IMR-90 (cell line): ENCODE measurements at regions not wholly inside any gene's neighbourhood (a gene's known extent, or its start where the extent isn't known, plus 50 kb on each side); places are given as distances from the start of the nearest gene placed in this dataset.

ENCODE experiments used
- ATAC-seq: fragments of 200-7000 bp; cut with Tn5 transposase; 2 replicates; pipeline ENCODE4 v1.9.1; 2020; ENCODE audit warnings: low read depth, mild to moderate bottlenecking, moderate library complexity
- BruUV-seq: library from RNA; stranded (reverse); fragments of 400-500 nt; replicated peaks from 2 replicates; lab custom pipeline; 2021; lab: Mats Ljungman, UMichigan
- CTCF ChIA-PET: fragments of 300-600 bp; formaldehyde crosslinking; extraction: SDS; loops from one replicate; lab custom pipeline; 2021; ENCODE audit warnings: antibody characterized with exemption; lab: Yijun Ruan, JAX
- POLR2A ChIA-PET: fragments of 300-600 bp; sonication (Branson Sonifier 250); formaldehyde crosslinking; loops from one replicate; lab custom pipeline; 2022; ENCODE audit warnings: antibody characterized with exemption; ENCODE audit not compliant: unreplicated experiment; lab: Charles Lee
- DNase-seq: peaks from one replicate; pipeline ENCODE4 v3.0.0; 2013
- H2AFZ ChIP-seq: replicated peaks from 2 replicates; pipeline ENCODE3; 2013; ENCODE audit warnings: low read length, mild to moderate bottlenecking; ENCODE audit not compliant: poor library complexity
- H2AK5ac ChIP-seq: 2 replicates; pipeline ENCODE4 v1.6.1; 2013; ENCODE audit warnings: low read depth, low read length, inconsistent platforms
- H2AK9ac ChIP-seq: replicated peaks from 2 replicates; pipeline ENCODE3; 2013; ENCODE audit warnings: mild to moderate bottlenecking, low read depth, low read length, moderate library complexity; ENCODE audit not compliant: poor library complexity
- H2BK120ac ChIP-seq: 2 replicates; pipeline ENCODE4 v1.6.1; 2013; ENCODE audit warnings: low read depth, low read length, inconsistent platforms
- H2BK15ac ChIP-seq: 3 replicates; pipeline ENCODE4 v1.6.1; 2013; ENCODE audit warnings: low read depth, low read length, inconsistent platforms
- H2BK20ac ChIP-seq: 2 replicates; pipeline ENCODE4 v1.6.1; 2013; ENCODE audit warnings: low read depth, mild to moderate bottlenecking, inconsistent platforms, low read length, moderate library complexity
- H2BK5ac ChIP-seq: 2 replicates; pipeline ENCODE4 v1.6.1; 2013; ENCODE audit warnings: mild to moderate bottlenecking, low read depth, low read length, inconsistent platforms; ENCODE audit not compliant: poor library complexity, severe bottlenecking
- H3K14ac ChIP-seq: replicated peaks from 2 replicates; pipeline ENCODE4 v1.6.1; 2013; ENCODE audit warnings: low read depth, low read length, inconsistent platforms
- H3K18ac ChIP-seq: 2 replicates; pipeline ENCODE4 v1.6.1; 2013; ENCODE audit warnings: low read depth, low read length, control low read depth
- H3K23ac ChIP-seq: 2 replicates; pipeline ENCODE4 v1.6.1; 2013; ENCODE audit warnings: low read depth, low read length, inconsistent platforms
- H3K27ac ChIP-seq: 2 replicates; pipeline ENCODE4 v1.5.1; 2013; ENCODE audit warnings: mild to moderate bottlenecking, control low read depth, low read length; ENCODE audit not compliant: insufficient read depth
- H3K27me3 ChIP-seq: 2 replicates; pipeline ENCODE4 v1.6.1; 2013; ENCODE audit warnings: low read length; ENCODE audit not compliant: control insufficient read depth, insufficient read depth
- H3K36me3 ChIP-seq: 2 replicates; pipeline ENCODE4 v1.6.1; 2013; ENCODE audit warnings: low read length, mixed read lengths; ENCODE audit not compliant: control insufficient read depth, insufficient read depth
- H3K4ac ChIP-seq: 2 replicates; pipeline ENCODE4 v1.6.1; 2013; ENCODE audit warnings: low read depth, low read length, inconsistent platforms
- H3K4me1 ChIP-seq: 2 replicates; pipeline ENCODE4 v1.6.1; 2013; ENCODE audit warnings: low read length, mixed read lengths; ENCODE audit not compliant: control insufficient read depth, insufficient read depth
- H3K4me2 ChIP-seq: 2 replicates; pipeline ENCODE4 v1.6.1; 2013; ENCODE audit warnings: low read depth, mild to moderate bottlenecking, control low read depth, low read length, moderate library complexity
- H3K4me3 ChIP-seq: 2 replicates; pipeline ENCODE4 v1.5.1; 2013; ENCODE audit warnings: low read depth, mild to moderate bottlenecking, control low read depth, low read length, moderate library complexity; ENCODE audit not compliant: insufficient read depth
- H3K56ac ChIP-seq: 2 replicates; pipeline ENCODE4 v1.6.1; 2013; ENCODE audit warnings: low read length, inconsistent platforms; ENCODE audit not compliant: insufficient read depth; ENCODE audit errors: extremely low read depth
- H3K79me1 ChIP-seq, 2 experiments: 2 replicates each; pipeline ENCODE4 v1.6.1; 2013; ENCODE audit warnings: low read length in 2 of 2, inconsistent platforms in 1 of 2, low read depth in 1 of 2
- H3K9ac ChIP-seq: 2 replicates; pipeline ENCODE4 v1.6.1; 2013; ENCODE audit warnings: low read depth, low read length, control low read depth
- H3K9me1 ChIP-seq: 2 replicates; pipeline ENCODE4 v1.6.1; 2013; ENCODE audit warnings: low read length, inconsistent platforms; ENCODE audit not compliant: insufficient read depth
- H3K9me3 ChIP-seq: 2 replicates; pipeline ENCODE4 v1.6.1; 2013; ENCODE audit warnings: low read length; ENCODE audit not compliant: control insufficient read depth, insufficient read depth
- H4K20me1 ChIP-seq: 2 replicates; pipeline ENCODE4 v1.6.1; 2013; ENCODE audit warnings: low read length, inconsistent platforms; ENCODE audit not compliant: insufficient read depth
- H4K5ac ChIP-seq: 2 replicates; pipeline ENCODE4 v1.6.1; 2013; ENCODE audit warnings: mild to moderate bottlenecking, low read depth, low read length, control low read depth
- H4K8ac ChIP-seq, 2 experiments: 2 replicates each; pipeline ENCODE4 v1.6.1; 2013; ENCODE audit warnings: low read depth in 2 of 2, low read length in 2 of 2, control low read depth in 1 of 2, inconsistent platforms in 1 of 2
- H4K91ac ChIP-seq: 2 replicates; pipeline ENCODE4 v1.6.1; 2013; ENCODE audit warnings: low read depth, low read length, inconsistent platforms; ENCODE audit not compliant: insufficient read depth
- BHLHE40 ChIP-seq: fragments of 150-350 bp; IDR thresholded peaks from 2 replicates; pipeline ENCODE4 v1.6.1; 2016; ENCODE audit warnings: mild to moderate bottlenecking, low read depth, low read length
- CEBPB ChIP-seq: IDR thresholded peaks from 2 replicates; pipeline ENCODE4 v1.6.1; 2012; ENCODE audit warnings: low read depth, low read length, improper control_type of control experiment
- CHD1 ChIP-seq: IDR thresholded peaks from 2 replicates; pipeline ENCODE4 v1.6.1; 2012; ENCODE audit warnings: low read depth, low read length, improper control_type of control experiment
- FOS ChIP-seq: fragments of 150-350 bp; IDR thresholded peaks from 2 replicates; pipeline ENCODE4 v1.6.1; 2016; ENCODE audit warnings: low read depth, low read length
- MAFK ChIP-seq: IDR thresholded peaks from 2 replicates; pipeline ENCODE4 v1.6.1; 2012; ENCODE audit warnings: low read depth, low read length, improper control_type of control experiment
- MAZ ChIP-seq: IDR thresholded peaks from 2 replicates; pipeline ENCODE4 v1.6.1; 2012; ENCODE audit warnings: low read depth, mild to moderate bottlenecking, low read length, improper control_type of control experiment, moderate library complexity, borderline replicate concordance
- MXI1 ChIP-seq: IDR thresholded peaks from 2 replicates; pipeline ENCODE4 v1.6.1; 2012; ENCODE audit warnings: low read depth, mild to moderate bottlenecking, low read length, moderate library complexity, borderline replicate concordance
- NFE2L2 ChIP-seq: fragments of 150-350 bp; IDR thresholded peaks from 2 replicates; pipeline ENCODE4 v1.6.1; 2016; ENCODE audit warnings: low read depth, mild to moderate bottlenecking, low read length
- POLR2A ChIP-seq: IDR thresholded peaks from 2 replicates; pipeline ENCODE4 v1.6.1; 2012; ENCODE audit warnings: mild to moderate bottlenecking, low read depth, low read length
- RAD21 ChIP-seq: IDR thresholded peaks from 2 replicates; pipeline ENCODE4 v1.6.1; 2012; ENCODE audit warnings: low read length, improper control_type of control experiment
- RCOR1 ChIP-seq: IDR thresholded peaks from 2 replicates; pipeline ENCODE4 v1.6.1; 2012; ENCODE audit warnings: mild to moderate bottlenecking, low read length, improper control_type of control experiment; ENCODE audit not compliant: insufficient replicate concordance
- RFX5 ChIP-seq: IDR thresholded peaks from 2 replicates; pipeline ENCODE4 v1.8.0; 2012; ENCODE audit warnings: low read depth, mild to moderate bottlenecking, low read length, moderate library complexity
- SMC3 ChIP-seq: fragments of 150-350 bp; IDR thresholded peaks from 2 replicates; pipeline ENCODE4 v1.6.1; 2016; ENCODE audit warnings: low read depth, mild to moderate bottlenecking, antibody characterized with exemption, low read length, moderate library complexity
- WGBS, 2 experiments: methylation state at CpG; one replicate each; pipeline versions ENCODE4 v1.1.5 to v1.1.7; 2013; ENCODE audit warnings: missing lambda C conversion rate in 2 of 2; ENCODE audit not compliant: insufficient read length in 1 of 2; ENCODE audit errors: extremely low coverage in 2 of 2; 5-methylcytosine and 5-hydroxymethylcytosine counted together
- dilution Hi-C: fragments of 300-500 bp; cut with HindIII; formaldehyde crosslinking; loops from one replicate; pipeline ENCODE4 v1.14.3; 2018; ENCODE audit warnings: low sequenced_read_pairs; ENCODE audit not compliant: unreplicated experiment
- in situ Hi-C: fragments of 300-500 bp; cut with MboI; formaldehyde crosslinking; loops from 3 replicates; pipeline ENCODE4 v1.14.3; 2019; ENCODE audit warnings: low sequenced_read_pairs, inconsistent platforms, mixed read lengths
- intact Hi-C: fragments of 100-400 bp; cut with micrococcal nuclease; formaldehyde crosslinking; loops from 2 replicates; pipeline ENCODE4 v1.10.0; 2022
- TF ChIP-seq, protein P1 (sequence below): fragments of 150-350 bp; IDR thresholded peaks from 2 replicates; pipeline ENCODE4 v1.6.1; 2017; ENCODE audit warnings: mild to moderate bottlenecking, antibody characterized with exemption, low read length, low read depth
- TF ChIP-seq, protein P2 (sequence below): fragments of 150-350 bp; IDR thresholded peaks from 2 replicates; pipeline ENCODE4 v1.6.1; 2016; ENCODE audit warnings: low read depth, mild to moderate bottlenecking, low read length, moderate library complexity, borderline replicate concordance

DNA sequence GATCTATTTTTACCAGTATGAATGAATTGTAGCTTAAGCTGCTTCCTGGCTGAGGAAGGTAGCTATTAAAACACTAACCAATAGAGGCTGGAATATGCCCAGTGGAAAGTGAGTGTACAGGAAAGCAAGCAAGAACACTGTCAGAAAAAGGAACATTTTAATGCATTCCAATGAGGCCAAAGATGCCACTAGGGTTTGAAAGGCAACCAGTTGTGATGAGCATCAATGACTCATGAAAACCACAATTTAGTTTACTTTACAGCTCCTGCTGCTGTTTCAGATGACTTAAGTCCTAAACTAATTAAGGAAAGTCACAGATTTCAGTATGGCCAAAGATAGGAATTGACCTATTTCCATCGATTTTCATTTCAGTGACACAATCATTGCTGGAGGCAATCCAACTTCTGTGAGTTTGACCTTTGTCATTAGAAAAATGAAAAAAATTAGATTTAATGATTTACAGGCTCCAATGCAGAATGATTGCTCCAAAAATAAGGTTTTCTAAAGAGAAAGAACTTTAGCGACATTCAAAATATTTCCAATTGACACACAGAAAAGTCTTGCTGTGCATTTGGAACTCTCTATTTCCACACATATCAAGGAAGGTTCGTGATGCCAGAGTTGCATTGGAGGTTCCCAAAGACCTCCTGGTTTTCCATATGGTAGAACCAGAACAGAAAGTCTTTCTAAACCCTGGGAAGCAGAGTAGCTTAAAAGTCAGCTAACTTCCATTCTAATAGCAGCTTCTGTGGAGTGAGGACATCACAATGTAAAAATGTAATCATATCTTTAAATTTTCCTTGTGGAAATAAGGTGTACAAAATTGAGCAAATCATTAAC is 103.0 kb downstream of the SUCNR1 start:
- no peak overlapping the region for H3K27ac ChIP-seq
- H3K4me3 ChIP-seq, result no peak overlapping the region
- POLR2A ChIA-PET, result interaction anchor here (0.5 kb wide), 1 partner anchor 292 kb away, joined by 4 read pairs; the partner anchor contains the start of gene MBNL1

More for the DNA sequence above, 103.0 kb downstream of the SUCNR1 start:
- Histone ChIP-seq H4K8ac (peak overlapping the region in 1 of 2 experiments; percentile 33; a peak in 1 of 4 replicates), H3K36me3 (no peaks in the 10 kb centered on the region), H2AFZ (no peak overlapping the region), H3K23ac (no peak overlapping the region), H3K56ac (peak overlapping the region; percentile 34; the same call in 1 of the 2 replicates), H3K4me1 (peaks cover 2% of the 10 kb centered on the region; the same call in 1 of the 2 replicates), H2AK9ac (no peak overlapping the region), H3K79me1 (no peaks in the 10 kb centered on the region; a peak in 1 of 4 replicates), H4K20me1 (no peaks in the 10 kb centered on the region), H2BK15ac (peak overlapping the region; percentile 26; the same call in 1 of the 3 replicates), H2BK20ac (peak overlapping the region; percentile 92), H4K5ac (peak overlapping the region; percentile 54; the same call in 1 of the 2 replicates), H4K91ac (peak overlapping the region; percentile 20), H3K9me1 (no peaks in the 10 kb centered on the region), H3K14ac (0 out of 2 replicates have a peak overlapping the region, but pooled peaks have one; percentile 49), H2AK5ac (0 out of 2 replicates have a peak overlapping the region, but pooled peaks have one; percentile 8), H3K18ac (peak overlapping the region; percentile 31; the same call in 1 of the 2 replicates), H3K27me3 (no peaks in the 10 kb centered on the region), H3K4ac (peak overlapping the region; percentile 67; the same call in 1 of the 2 replicates), H2BK5ac (peak overlapping the region; percentile 76), H2BK120ac (peak overlapping the region; percentile 82), H3K9me3 (no peaks in the 10 kb centered on the region), H3K9ac (no peak overlapping the region), H3K4me2 (peak overlapping the region; percentile 27; the same call in 1 of the 2 replicates)
- CTCF ChIA-PET, result interaction anchor here (0.6 kb wide), 1 partner anchor 433 kb away, joined by 3 read pairs; no protein-coding TSS in a partner anchor
- 0% methylated on average over 1 of the region's 3 CpGs; no CpG with 5 or more reads in 1 of the 2 experiments for WGBS, 2 experiments
- TF ChIP-seq RFX5 (no peak), NFE2L2 (no peak; the same call in 1 of the 2 replicates), BHLHE40 (peak; percentile 35; the same call in 1 of the 2 replicates), MAZ (no peak), SMC3 (no peak), MAFK (no peak), RAD21 (peak; percentile 7; the same call in 1 of the 2 replicates), POLR2A (no peak), CEBPB (0 out of 2 replicates have a peak, but pooled peaks have one; percentile 8), FOS (peak; percentile 76), RCOR1 (no peak), CHD1 (no peak), MXI1 (no peak)
- TF ChIP-seq, protein P1, sequence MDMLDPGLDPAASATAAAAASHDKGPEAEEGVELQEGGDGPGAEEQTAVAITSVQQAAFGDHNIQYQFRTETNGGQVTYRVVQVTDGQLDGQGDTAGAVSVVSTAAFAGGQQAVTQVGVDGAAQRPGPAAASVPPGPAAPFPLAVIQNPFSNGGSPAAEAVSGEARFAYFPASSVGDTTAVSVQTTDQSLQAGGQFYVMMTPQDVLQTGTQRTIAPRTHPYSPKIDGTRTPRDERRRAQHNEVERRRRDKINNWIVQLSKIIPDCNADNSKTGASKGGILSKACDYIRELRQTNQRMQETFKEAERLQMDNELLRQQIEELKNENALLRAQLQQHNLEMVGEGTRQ, result no peak
- TF ChIP-seq, protein P2, sequence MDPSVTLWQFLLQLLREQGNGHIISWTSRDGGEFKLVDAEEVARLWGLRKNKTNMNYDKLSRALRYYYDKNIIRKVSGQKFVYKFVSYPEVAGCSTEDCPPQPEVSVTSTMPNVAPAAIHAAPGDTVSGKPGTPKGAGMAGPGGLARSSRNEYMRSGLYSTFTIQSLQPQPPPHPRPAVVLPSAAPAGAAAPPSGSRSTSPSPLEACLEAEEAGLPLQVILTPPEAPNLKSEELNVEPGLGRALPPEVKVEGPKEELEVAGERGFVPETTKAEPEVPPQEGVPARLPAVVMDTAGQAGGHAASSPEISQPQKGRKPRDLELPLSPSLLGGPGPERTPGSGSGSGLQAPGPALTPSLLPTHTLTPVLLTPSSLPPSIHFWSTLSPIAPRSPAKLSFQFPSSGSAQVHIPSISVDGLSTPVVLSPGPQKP, result no peak
- intact Hi-C loops (no loop called here), in situ Hi-C loops (no loop called here), dilution Hi-C loops (no loop called here)
- no TSS peak for BruUV-seq
- DNase-seq, result peak; percentile 96
- ATAC-seq, result peak; percentile 98
